Glomerular visceral epithelial cell (primary cell): ENCODE measurements at regions not wholly inside any gene's neighbourhood (a gene's known extent, or its start where the extent isn't known, plus 50 kb on each side); places are given as distances from the start of the nearest gene placed in this dataset.

Source experiments
- DNase-seq: peaks from one replicate; pipeline ENCODE4 v3.0.0-alpha.2; 2016; ENCODE audit errors: extremely low spot score

- DNase-seq: no peak
These were observed 66.6 kb downstream of the NEURL3 start for GRCh38 chr2:96438589-96438988.

- no peak for DNase-seq
These were observed 67.6 kb downstream of the NEURL3 start for GRCh38 chr2:96437512-96437911.

GRCh38 chr2:96436961-96437360 lies 68.2 kb downstream of the NEURL3 start:
- DNase-seq: no peak

- no peak for DNase-seq
These were observed 68.7 kb downstream of the NEURL3 start for GRCh38 chr2:96436416-96436815.

- DNase-seq: no peak
These were observed 73.8 kb downstream of the NEURL3 start for GRCh38 chr2:96431319-96431718.

- no peak for DNase-seq
These were observed 74.7 kb downstream of the NEURL3 start for GRCh38 chr2:96430394-96430988.

- DNase-seq: peak; percentile 84
These were observed 77.2 kb downstream of the NEURL3 start for GRCh38 chr2:96427917-96428316.

- DNase-seq: no peak
These were observed 78.0 kb downstream of the NEURL3 start for GRCh38 chr2:96427169-96427568.

- no peak for DNase-seq
These were observed 81.3 kb downstream of the NEURL3 start for GRCh38 chr2:96423828-96424227.
